ENCODE measurements at regions not wholly inside any gene's neighbourhood (a gene's known extent, or its start where the extent isn't known, plus 50 kb on each side); places are given as distances from the start of the nearest gene placed in this dataset.
"Not testable (repeated sequence)": the region's sequence is repeated elsewhere in the genome, so short reads cannot be mapped to it uniquely, and the experiment has no call there.

DNA sequence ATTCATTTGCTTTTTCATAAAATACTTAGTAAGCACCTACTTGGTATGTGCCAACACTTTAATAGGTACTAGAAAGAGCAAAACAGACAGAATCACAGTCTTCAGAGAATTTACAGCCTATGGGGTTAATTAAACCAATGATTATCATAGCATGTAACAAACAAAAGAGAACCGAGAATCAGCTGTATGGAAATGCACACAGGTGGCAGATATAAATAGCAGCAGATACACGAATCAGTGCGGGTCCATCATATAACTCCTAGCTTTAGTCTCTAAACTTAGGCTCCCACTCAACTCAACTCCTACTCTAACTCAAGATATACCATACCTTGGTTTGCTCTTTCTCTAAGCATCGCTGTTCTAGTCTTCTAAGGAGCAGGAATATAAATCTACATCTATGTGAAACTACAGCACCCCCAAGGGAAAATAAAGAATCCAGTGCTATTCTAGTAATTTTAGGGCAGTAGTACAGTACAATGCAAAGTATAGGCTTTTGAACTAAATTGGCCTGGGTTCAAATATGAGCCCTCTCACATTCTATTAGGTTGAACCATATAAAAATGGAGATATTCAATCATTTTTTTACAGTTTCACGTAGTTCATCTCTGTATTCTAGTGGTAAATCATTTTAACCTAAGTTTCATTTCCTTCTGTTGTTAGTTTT lies 108.5 kb upstream of the NBPF9 start:
- not testable (repeated sequence) for TF ChIP-seq FOXK1 (CRISPR knock-in tag; IDR thresholded peaks at IDR 0.05; ENCODE audit: borderline replicate concordance); BRD9 (IDR thresholded peaks at IDR 0.05; ENCODE audit: low read depth, partially characterized antibody); TEAD4 (IDR thresholded peaks at IDR 0.05; ENCODE audit: low read length); TEAD4 (CRISPR knock-in tag; IDR thresholded peaks at IDR 0.05; ENCODE audit: borderline replicate concordance); SREBF2 (CRISPR knock-in tag; IDR thresholded peaks at IDR 0.05)

Data from K562 (cell line).